Psoas muscle (tissue), 7 donors: ENCODE measurements at regions not wholly inside any gene's neighbourhood (a gene's known extent, or its start where the extent isn't known, plus 50 kb on each side); places are given as distances from the start of the nearest gene placed in this dataset.
A peak's percentile ranks its signal among the peaks of the same experiment; 100 is the strongest.

Experiments used
- ATAC-seq, 4 donors: fragments of 200-7000 bp; cut with Tn5 transposase; one replicate each; pipeline ENCODE4 v1.9.1; 2020; ENCODE audit warnings: moderate library complexity in 3 of 4, mild to moderate bottlenecking in 2 of 4
- DNase-seq, 2 donors: peaks; one replicate each; pipeline ENCODE4 v3.0.0-alpha.2; 2020
- H3K27ac ChIP-seq: fragments of 200-600 bp; one replicate; pipeline ENCODE4 v1.8.0; 2022
- H3K27me3 ChIP-seq, 3 donors: fragments of 200-600 bp in 1 of 3; one replicate each; pipeline versions ENCODE4 v1.6.1 to v1.8.0; 2013 to 2022; ENCODE audit warnings: low read length in 2 of 3, mild to moderate bottlenecking in 2 of 3, moderate library complexity in 1 of 3; ENCODE audit not compliant: insufficient read depth in 3 of 3
- H3K36me3 ChIP-seq, 2 donors: fragments of 200-600 bp in 1 of 2; one replicate each; pipeline versions ENCODE4 v1.6.1 to v1.8.0; 2013 to 2022; ENCODE audit warnings: low read depth in 1 of 2, mild to moderate bottlenecking in 1 of 2, moderate library complexity in 1 of 2; ENCODE audit not compliant: insufficient read depth in 1 of 2
- H3K4me1 ChIP-seq: fragments of 200-600 bp; one replicate; pipeline ENCODE4 v1.8.0; 2022
- H3K4me3 ChIP-seq: fragments of 200-600 bp; one replicate; pipeline ENCODE4 v1.8.0; 2022; ENCODE audit warnings: mild to moderate bottlenecking
- H3K9me3 ChIP-seq: fragments of 200-600 bp; one replicate; pipeline ENCODE4 v1.8.0; 2022
- CTCF ChIP-seq: fragments of 200-600 bp; IDR thresholded peaks from one replicate; pipeline ENCODE4 v1.8.0; 2022; ENCODE audit warnings: antibody characterized with exemption
- WGBS, 3 donors: extraction: QIAGEN DNeasy Blood & Tissue Kit; methylation state at CpG; one replicate each; pipeline versions ENCODE4 v1.1.6 to v1.1.7; 2013; 5-methylcytosine and 5-hydroxymethylcytosine counted together
- intact Hi-C, 2 donors: fragments of 100-400 bp; cut with DNase I; formaldehyde crosslinking; loops; one replicate each; pipeline versions ENCODE4 v1.11.0 to v1.14.2; 2022
- donor health status: healthy with polysubstance abuse.
- donor health status: DM: no; HTN: no; CAD: no; lungs with moderate emphysema.
- donor health status: Bipolar disorder and iron deficiency.
- donor health status: healthy.
- donor health status: DM: yes; HTN: yes; CAD: no.
- donor health status: DM: no; HTN: no; CAD: no.
- donor health status: DM: yes; HTN: yes; CAD: no.

GRCh38 chr5:167721926-167722440 lies 569.5 kb upstream of the WWC1 start:
- ATAC-seq (no peak), DNase-seq (no peak)
- no peak overlapping the region for H3K4me3 ChIP-seq
- TF ChIP-seq CTCF, result no peak
- no peak overlapping the region for H3K27ac ChIP-seq
- H3K9me3 ChIP-seq, result no peaks in the 10 kb centered on the region
- H3K27me3 ChIP-seq, result no peaks in the 10 kb centered on the region
- no peaks in the 10 kb centered on the region for H3K36me3 ChIP-seq
- no peaks in the 10 kb centered on the region for H3K4me1 ChIP-seq
- 64 to 72% (median 66%) methylated on average over 3 of the region's 3 CpGs for WGBS, 3 donors
- intact Hi-C loops, result loop anchor here (5.0 to 10.0 kb wide), 2 partner anchors 493 to 495 kb away; no protein-coding TSS in a partner anchor

GRCh38 chr5:167723254-167723871 lies 568.1 kb upstream of the WWC1 start:
- DNase-seq (peak; percentile 43 to 68), ATAC-seq (peak in 1 of 4 donors; percentile 46)
- peak; percentile 67 for TF ChIP-seq CTCF
- Histone ChIP-seq H3K27me3 (no peaks in the 10 kb centered on the region), H3K36me3 (no peaks in the 10 kb centered on the region), H3K9me3 (no peaks in the 10 kb centered on the region), H3K4me1 (no peaks in the 10 kb centered on the region), H3K4me3 (no peak overlapping the region), H3K27ac (no peak overlapping the region)
- intact Hi-C loops, result loop anchor here (5.0 to 10.0 kb wide), 2 partner anchors 491 to 494 kb away; no protein-coding TSS in a partner anchor
- 19 to 25% (median 24%) methylated on average over 9 of the region's 9 CpGs for WGBS, 3 donors

GRCh38 chr5:167725264-167725663 lies 566.2 kb upstream of the WWC1 start:
- intact Hi-C loops, result loop anchor here in 1 of 2 donors (10.0 kb wide), 1 partner anchor 490 kb away; no protein-coding TSS in a partner anchor
- TF ChIP-seq CTCF, result no peak
- ATAC-seq, result no peak
- H3K4me3 ChIP-seq, result no peak overlapping the region
- whole genome bisulfite sequencing, 3 donors, result 56 to 66% (median 66%) methylated on average over 2 of the region's 2 CpGs
- H3K9me3 ChIP-seq, result no peaks in the 10 kb centered on the region
- H3K27ac ChIP-seq, result no peak overlapping the region
- DNase-seq, result no peak
- H3K27me3 ChIP-seq, result no peaks in the 10 kb centered on the region
- H3K36me3 ChIP-seq, result no peaks in the 10 kb centered on the region
- H3K4me1 ChIP-seq, result no peaks in the 10 kb centered on the region

GRCh38 chr5:167725741-167726140 lies 565.7 kb upstream of the WWC1 start:
- 81% methylated on average over 7 of the region's 7 CpGs for WGBS, 3 donors
- no peak for DNase-seq
- Histone ChIP-seq H3K4me3 (no peak overlapping the region), H3K27ac (no peak overlapping the region), H3K4me1 (no peaks in the 10 kb centered on the region), H3K9me3 (no peaks in the 10 kb centered on the region), H3K27me3 (no peaks in the 10 kb centered on the region), H3K36me3 (no peaks in the 10 kb centered on the region)
- intact Hi-C loops, result loop anchor here in 1 of 2 donors (10.0 kb wide), 1 partner anchor 489 kb away; no protein-coding TSS in a partner anchor
- TF ChIP-seq CTCF, result no peak
- no peak for ATAC-seq
